Natural killer cell treated with Interleukin-12 subunit alpha and Interleukin-12 subunit beta and Interleukin-15 and Interleukin-18, amount 100 ng/mL, for 72 hours (primary cell): ENCODE measurements at regions not wholly inside any gene's neighbourhood (a gene's known extent, or its start where the extent isn't known, plus 50 kb on each side); places are given as distances from the start of the nearest gene placed in this dataset.

Experiments
- ATAC-seq, 2 donors: fragments of 150-1000 bp; cut with Tn5 transposase in 1 of 2; sonication (Bioruptor Pico), chemical (Tn5 transposase) in 1 of 2; 2 replicates each; pipeline ENCODE4 v1.10.0; 2021
- DNase-seq: peaks from one replicate; pipeline ENCODE4 v3.0.0; 2022; ENCODE audit warnings: low spot score
- H3K27ac Mint-ChIP-seq, 2 donors: 1 replicate in 1 of 2; 2 replicates in 1 of 2; pipeline ENCODE4 v1.8.0; 2022; ENCODE audit warnings: mixed read lengths in 2 of 2, mild to moderate bottlenecking in 1 of 2, moderate library complexity in 1 of 2
- H3K27me3 Mint-ChIP-seq, 2 donors: 1 replicate in 1 of 2; 2 replicates in 1 of 2; pipeline ENCODE4 v1.8.0; 2022; ENCODE audit warnings: mixed read lengths in 2 of 2
- H3K36me3 Mint-ChIP-seq: one replicate; pipeline ENCODE4 v1.8.0; 2022; ENCODE audit warnings: mixed read lengths
- H3K4me1 Mint-ChIP-seq, 2 donors: 1 replicate in 1 of 2; 2 replicates in 1 of 2; pipeline ENCODE4 v1.8.0; 2022; ENCODE audit warnings: low read depth in 2 of 2, mixed read lengths in 2 of 2, mild to moderate bottlenecking in 1 of 2
- H3K4me3 Mint-ChIP-seq: one replicate; pipeline ENCODE4 v1.8.0; 2022; ENCODE audit warnings: mixed read lengths
- H3K9me3 Mint-ChIP-seq: 2 replicates; pipeline ENCODE4 v1.8.0; 2022; ENCODE audit warnings: mixed read lengths

DNA sequence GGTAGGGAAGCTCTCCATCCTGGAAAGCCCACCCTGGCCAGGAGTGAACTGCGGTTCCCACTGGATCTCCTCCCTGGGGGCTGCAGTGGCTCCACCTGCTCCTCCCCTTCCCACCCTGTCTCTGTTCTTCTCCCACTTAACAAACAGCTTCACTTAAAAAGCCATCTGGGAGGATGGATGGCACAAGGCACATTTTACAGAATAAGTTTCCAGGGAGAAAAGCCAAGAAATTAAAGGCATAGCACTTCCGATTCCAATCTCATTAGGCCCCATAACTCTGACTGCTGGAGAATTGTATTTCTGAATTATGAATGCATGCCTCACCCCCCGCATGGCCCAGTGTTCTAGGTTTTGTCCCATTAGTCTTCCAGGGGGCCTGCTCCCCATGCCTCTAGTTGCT lies 718.3 kb downstream of the PTPRU start:
- Mint-ChIP-seq H3K9me3 (no peaks in the 10 kb centered on the region), H3K36me3 (no peaks in the 10 kb centered on the region), H3K27me3 (peaks cover 9 to 29% of the 10 kb centered on the region in 2 donors), H3K27ac (no peak overlapping the region), H3K4me3 (no peak overlapping the region), H3K4me1 (peaks cover 6 to 13% of the 10 kb centered on the region in 2 donors)
- DNase-seq (peak; percentile 18), ATAC-seq (no peak)

- ATAC-seq = no peak
- Mint-ChIP-seq H3K4me3 (no peak overlapping the region), H3K9me3 (no peaks in the 10 kb centered on the region)
Observed at GRCh38 chr1:29953961-29954360, 717.6 kb downstream of the PTPRU start.

GRCh38 chr1:29949676-29950075 lies 713.4 kb downstream of the PTPRU start:
- Mint-ChIP-seq H3K9me3 (no peaks in the 10 kb centered on the region), H3K27me3 (peaks cover 27 to 33% of the 10 kb centered on the region in 2 donors), H3K27ac (no peak overlapping the region), H3K4me3 (no peak overlapping the region), H3K36me3 (no peaks in the 10 kb centered on the region), H3K4me1 (peaks cover 0 to 2% of the 10 kb centered on the region in 2 donors)
- ATAC-seq (no peak), DNase-seq (no peak)

More at GRCh38 chr1:29953961-29954360, 717.6 kb downstream of the PTPRU start:
- DNase-seq = peak; percentile 23
- Mint-ChIP-seq H3K36me3 (no peaks in the 10 kb centered on the region), H3K27me3 (peaks cover 9 to 29% of the 10 kb centered on the region in 2 donors), H3K4me1 (peaks cover 6 to 13% of the 10 kb centered on the region in 2 donors), H3K27ac (no peak overlapping the region)

DNA sequence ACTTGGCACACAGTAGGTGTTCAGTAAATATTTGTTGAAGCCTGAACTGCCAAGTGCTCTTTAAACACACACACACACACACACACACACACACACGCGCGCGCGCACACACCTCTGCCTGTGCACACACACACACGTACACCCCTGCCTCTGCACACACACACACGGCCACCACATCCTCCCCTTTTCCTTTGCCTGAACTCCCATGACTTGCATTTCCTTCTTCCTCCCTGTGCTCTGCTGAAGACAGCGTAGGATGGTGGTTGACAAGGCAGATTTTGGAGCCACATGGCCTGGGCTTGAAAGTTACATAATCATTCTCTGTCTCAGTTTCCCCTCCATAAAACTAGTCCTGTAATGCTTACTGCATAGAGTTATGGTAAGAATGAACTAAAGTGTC lies 712.3 kb downstream of the PTPRU start:
- DNase-seq (no peak), ATAC-seq (no peak)
- Mint-ChIP-seq H3K4me1 (peaks cover 0 to 2% of the 10 kb centered on the region in 2 donors), H3K27ac (no peak overlapping the region), H3K36me3 (no peaks in the 10 kb centered on the region), H3K9me3 (no peaks in the 10 kb centered on the region), H3K27me3 (peaks cover 25 to 33% of the 10 kb centered on the region in 2 donors), H3K4me3 (no peak overlapping the region)

DNA sequence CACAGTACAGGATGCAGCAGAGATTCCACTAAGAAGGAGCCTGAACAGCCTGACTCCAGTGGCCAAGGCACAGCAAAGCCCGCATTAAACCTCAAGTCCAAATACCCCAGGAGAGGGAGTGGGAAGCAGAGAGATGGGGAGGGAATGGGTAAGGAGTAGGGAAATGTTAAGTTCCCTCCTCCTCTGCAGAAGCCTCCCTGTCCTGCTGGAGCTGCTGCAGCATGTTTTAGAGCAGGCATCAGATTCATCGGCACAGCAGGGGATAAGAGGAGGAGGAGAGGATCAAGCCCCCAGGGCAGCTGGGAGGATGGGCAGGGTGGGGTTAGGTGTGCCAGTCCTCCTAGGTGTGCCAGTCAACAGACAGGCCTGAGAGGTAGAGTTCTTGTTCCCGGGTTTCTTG lies 709.7 kb downstream of the PTPRU start:
- ATAC-seq = no peak

DNA sequence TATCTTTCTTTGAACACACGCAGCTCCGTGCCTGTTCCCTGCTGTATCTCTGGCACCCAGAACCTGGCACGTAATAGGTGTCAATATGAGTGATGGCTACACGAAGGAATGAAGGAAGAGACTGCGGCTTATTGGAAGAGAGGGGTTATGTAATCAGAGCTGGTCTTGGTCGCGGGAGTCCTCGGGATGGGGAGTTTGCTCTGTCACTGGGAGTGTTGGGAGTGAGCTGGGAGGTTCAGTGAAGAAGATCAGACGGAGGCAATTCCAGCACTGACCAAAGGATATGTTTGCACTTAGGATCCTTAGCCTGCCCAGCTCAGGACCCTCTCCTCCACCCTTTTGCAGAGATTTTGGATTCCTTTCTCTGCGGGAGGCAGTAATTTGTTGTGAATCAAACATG lies 709.1 kb downstream of the PTPRU start:
- Mint-ChIP-seq H3K27me3 (peaks cover 19 to 25% of the 10 kb centered on the region in 2 donors), H3K27ac (no peak overlapping the region), H3K36me3 (no peaks in the 10 kb centered on the region), H3K4me3 (no peak overlapping the region), H3K4me1 (peaks cover 0 to 2% of the 10 kb centered on the region in 2 donors), H3K9me3 (no peaks in the 10 kb centered on the region)
- no peak for ATAC-seq
- DNase-seq = no peak

More for the DNA sequence above, 709.7 kb downstream of the PTPRU start:
- H3K4me1 Mint-ChIP-seq = peaks cover 0 to 2% of the 10 kb centered on the region in 2 donors
- no peaks in the 10 kb centered on the region for H3K9me3 Mint-ChIP-seq
- H3K27me3 Mint-ChIP-seq = peaks cover 19 to 23% of the 10 kb centered on the region in 2 donors
- no peaks in the 10 kb centered on the region for H3K36me3 Mint-ChIP-seq
- no peak for DNase-seq
- no peak overlapping the region for H3K4me3 Mint-ChIP-seq
- no peak overlapping the region for H3K27ac Mint-ChIP-seq

GRCh38 chr1:29944253-29944905 lies 708.1 kb downstream of the PTPRU start:
- ATAC-seq = no peak
- H3K4me3 Mint-ChIP-seq = no peak overlapping the region
- no peaks in the 10 kb centered on the region for H3K36me3 Mint-ChIP-seq
- DNase-seq = no peak
- H3K27ac Mint-ChIP-seq = no peak overlapping the region
- peaks cover 0 to 2% of the 10 kb centered on the region in 2 donors for H3K4me1 Mint-ChIP-seq
- H3K27me3 Mint-ChIP-seq = peaks cover 27% of the 10 kb centered on the region in 2 donors
- no peaks in the 10 kb centered on the region for H3K9me3 Mint-ChIP-seq

DNA sequence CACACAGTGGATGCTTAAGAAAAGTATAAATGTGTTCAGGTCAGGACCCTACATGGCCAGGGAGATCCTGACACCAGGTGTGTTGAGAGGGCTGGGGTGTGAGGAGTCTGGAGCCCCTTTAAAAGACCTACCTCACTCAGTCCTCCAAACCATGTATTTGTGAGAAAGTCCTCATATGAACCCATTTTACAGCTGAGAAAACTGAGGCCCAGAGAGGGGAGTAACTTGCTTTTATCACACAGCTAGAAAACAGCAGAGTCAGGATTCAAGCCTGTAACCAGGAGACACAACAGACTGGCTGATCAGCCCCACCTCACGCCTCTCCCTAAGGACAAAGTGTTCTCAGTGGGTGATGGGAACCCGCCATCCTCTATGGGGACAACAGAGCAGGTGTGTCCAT lies 706.7 kb downstream of the PTPRU start:
- DNase-seq (no peak), ATAC-seq (no peak)
- Mint-ChIP-seq H3K27ac (no peak overlapping the region), H3K9me3 (no peaks in the 10 kb centered on the region), H3K4me1 (no peaks in the 10 kb centered on the region), H3K36me3 (no peaks in the 10 kb centered on the region), H3K27me3 (peaks cover 20 to 28% of the 10 kb centered on the region in 2 donors), H3K4me3 (no peak overlapping the region)

GRCh38 chr1:29939079-29939478 lies 702.8 kb downstream of the PTPRU start:
- ATAC-seq (no peak), DNase-seq (no peak)
- no peaks in the 10 kb centered on the region for H3K4me1 Mint-ChIP-seq
- H3K36me3 Mint-ChIP-seq = no peaks in the 10 kb centered on the region
- H3K27ac Mint-ChIP-seq = no peak overlapping the region
- no peaks in the 10 kb centered on the region for H3K9me3 Mint-ChIP-seq
- H3K27me3 Mint-ChIP-seq = peaks cover 8 to 12% of the 10 kb centered on the region in 2 donors
- H3K4me3 Mint-ChIP-seq = no peak overlapping the region

- ATAC-seq = no peak
- Mint-ChIP-seq H3K36me3 (no peaks in the 10 kb centered on the region), H3K9me3 (no peaks in the 10 kb centered on the region), H3K4me1 (no peaks in the 10 kb centered on the region), H3K27me3 (peaks cover 10 to 16% of the 10 kb centered on the region in 2 donors), H3K4me3 (no peak overlapping the region), H3K27ac (no peak overlapping the region)
- DNase-seq = no peak
Observed at GRCh38 chr1:29937356-29937755, 701.0 kb downstream of the PTPRU start.

DNA sequence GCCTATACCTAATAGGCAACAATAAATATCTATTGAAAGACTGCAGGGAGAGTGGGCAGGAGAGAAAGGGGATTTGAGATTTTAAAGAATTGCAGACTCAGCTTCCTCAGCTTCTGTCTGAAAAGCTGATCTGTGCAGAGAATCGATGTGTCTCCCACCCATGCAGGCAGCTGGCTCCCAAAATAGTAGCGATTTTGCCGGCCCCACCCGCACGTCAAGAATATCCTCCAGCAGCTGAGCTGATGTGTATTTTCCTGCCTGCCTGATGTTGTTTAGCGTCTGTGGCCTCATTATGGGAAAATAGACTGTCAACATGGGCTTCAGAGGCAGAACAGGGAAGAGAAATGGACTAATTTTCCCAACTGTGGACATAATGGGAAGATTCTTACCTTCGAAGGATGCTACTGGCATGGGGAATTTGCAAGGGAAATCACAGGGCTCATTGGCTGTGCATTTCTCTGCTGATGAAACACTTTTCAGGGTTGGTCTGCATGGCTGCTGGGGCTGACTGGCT lies 699.8 kb downstream of the PTPRU start:
- H3K4me3 Mint-ChIP-seq = no peak overlapping the region

DNA sequence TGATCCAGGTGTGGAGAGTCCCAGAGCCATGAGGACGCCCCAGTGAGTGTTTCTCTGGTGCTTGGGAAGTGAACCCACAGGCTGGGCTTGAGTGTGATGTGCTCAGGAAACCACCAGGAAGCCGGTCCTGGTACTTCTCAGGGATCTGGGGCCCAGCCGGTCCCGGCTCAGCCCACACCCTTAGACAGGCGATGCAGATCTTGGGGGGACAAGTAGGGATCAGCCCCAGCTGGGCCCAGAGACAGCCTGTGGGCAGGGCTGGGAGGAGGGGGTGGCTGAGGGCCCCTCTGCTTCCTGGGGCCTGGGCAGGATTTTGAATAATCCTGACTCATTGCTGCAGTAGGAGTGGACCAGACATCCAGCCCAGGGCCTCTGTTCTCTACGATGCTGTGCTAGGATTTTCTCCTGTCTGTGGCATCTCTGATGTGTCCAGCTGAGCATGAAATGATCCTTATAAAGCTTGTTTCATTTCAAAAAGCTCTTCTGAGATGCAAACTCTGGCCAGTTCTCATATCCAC lies 698.0 kb downstream of the PTPRU start:
- H3K4me3 Mint-ChIP-seq = no peak overlapping the region
- H3K9me3 Mint-ChIP-seq = no peaks in the 10 kb centered on the region
- H3K4me1 Mint-ChIP-seq = no peaks in the 10 kb centered on the region
- H3K27me3 Mint-ChIP-seq = peaks cover 11 to 13% of the 10 kb centered on the region in 2 donors
- peak overlapping the region in 1 of 2 donors; percentile 7 for H3K27ac Mint-ChIP-seq
- H3K36me3 Mint-ChIP-seq = no peaks in the 10 kb centered on the region
- DNase-seq = no peak
- ATAC-seq = peak; percentile 41 to 56

More for the DNA sequence above, 699.8 kb downstream of the PTPRU start:
- H3K36me3 Mint-ChIP-seq = no peaks in the 10 kb centered on the region
- H3K4me1 Mint-ChIP-seq = no peaks in the 10 kb centered on the region
- ATAC-seq (no peak), DNase-seq (no peak)
- no peak overlapping the region for H3K27ac Mint-ChIP-seq
- H3K27me3 Mint-ChIP-seq = peaks cover 18 to 22% of the 10 kb centered on the region in 2 donors
- H3K9me3 Mint-ChIP-seq = no peaks in the 10 kb centered on the region

DNA sequence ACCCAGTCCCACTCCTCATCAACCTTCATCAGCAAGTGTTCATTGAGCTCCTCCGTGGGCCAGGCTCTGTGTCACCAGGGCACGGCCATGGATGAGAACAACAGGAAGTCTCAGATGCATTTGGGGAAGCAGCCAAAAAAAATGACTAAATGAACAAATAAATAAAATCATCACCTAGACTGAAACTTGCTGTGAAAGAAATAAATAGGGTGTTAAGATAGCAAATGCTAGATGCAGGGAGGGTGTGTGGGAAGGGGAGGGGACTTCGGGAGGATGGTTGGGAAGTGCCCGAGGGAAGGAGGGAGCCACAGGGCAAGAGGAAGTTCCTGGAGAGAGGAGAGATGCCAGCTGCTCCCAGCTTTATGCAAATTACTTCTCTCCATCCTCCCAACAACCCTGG lies 696.7 kb downstream of the PTPRU start:
- ATAC-seq (no peak), DNase-seq (no peak)
- Mint-ChIP-seq H3K4me3 (no peak overlapping the region), H3K27me3 (peaks cover 12 to 21% of the 10 kb centered on the region in 2 donors), H3K4me1 (no peaks in the 10 kb centered on the region), H3K9me3 (no peaks in the 10 kb centered on the region), H3K36me3 (no peaks in the 10 kb centered on the region), H3K27ac (no peak overlapping the region)

DNA sequence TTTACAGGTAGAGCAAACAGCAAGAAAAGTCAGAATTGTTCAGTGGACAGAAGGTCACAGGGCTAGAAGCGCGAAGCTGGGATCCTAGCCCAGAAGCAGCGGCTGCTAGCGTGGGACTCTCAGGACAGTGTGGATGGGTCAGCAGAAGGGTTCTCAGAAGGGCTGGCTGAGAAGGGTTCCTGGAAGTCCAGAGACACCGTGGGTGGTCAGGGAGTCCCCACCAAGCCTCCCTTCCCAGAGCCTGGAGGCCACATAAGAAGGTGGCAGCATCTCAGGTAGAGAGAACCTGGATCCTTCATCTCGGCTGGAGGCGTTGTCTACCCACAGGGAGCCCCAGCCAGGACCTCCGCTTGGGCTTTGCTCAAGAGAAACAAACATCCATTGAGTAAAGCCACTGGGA lies 696.3 kb downstream of the PTPRU start:
- ATAC-seq = no peak
- H3K4me1 Mint-ChIP-seq = no peaks in the 10 kb centered on the region
- no peak overlapping the region for H3K4me3 Mint-ChIP-seq
- no peaks in the 10 kb centered on the region for H3K9me3 Mint-ChIP-seq
- no peaks in the 10 kb centered on the region for H3K36me3 Mint-ChIP-seq
- no peak overlapping the region for H3K27ac Mint-ChIP-seq
- DNase-seq = no peak
- H3K27me3 Mint-ChIP-seq = peaks cover 12 to 21% of the 10 kb centered on the region in 2 donors
